ENCODE measurements at regions not wholly inside any gene's neighbourhood (a gene's known extent, or its start where the extent isn't known, plus 50 kb on each side); places are given as distances from the start of the nearest gene placed in this dataset.

GRCh38 chr7:108836256-108836655 lies 266.6 kb downstream of the DNAJB9 start:
- H3K4me3 ChIP-seq (ENCODE audit: low read length in 3 of 3) = no peak overlapping the region
- H3K36me3 ChIP-seq (ENCODE audit: control insufficient read depth in 3 of 3, insufficient read depth in 3 of 3, low read length in 3 of 3) = no peaks in the 10 kb centered on the region
- H3K9me3 ChIP-seq (ENCODE audit: control insufficient read depth in 3 of 3, low read length in 3 of 3) = peaks cover 0 to 2% (median 0%) of the 10 kb centered on the region in 3 donors

DNA sequence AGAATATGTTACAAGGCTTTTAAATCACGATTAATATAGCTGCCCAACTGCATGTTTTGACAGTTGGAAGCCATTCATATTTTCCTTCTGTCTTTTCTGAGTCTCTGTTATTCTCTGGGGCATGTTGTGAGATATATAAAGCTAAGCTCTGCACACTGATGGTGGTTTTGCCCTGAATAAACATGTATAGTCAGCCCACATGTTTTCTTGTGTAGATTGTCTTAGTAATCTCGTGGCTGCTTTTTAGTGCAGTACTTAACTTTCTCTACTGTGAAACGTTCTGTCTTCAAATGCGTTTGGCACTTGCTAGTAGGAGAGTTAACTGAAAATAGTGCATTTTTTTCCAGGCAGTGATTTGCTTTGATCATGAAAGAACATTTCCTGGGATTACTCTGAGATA lies 268.5 kb downstream of the DNAJB9 start:
- Histone ChIP-seq H3K36me3 (ENCODE audit: control insufficient read depth in 3 of 3, insufficient read depth in 3 of 3, low read length in 3 of 3) (no peaks in the 10 kb centered on the region), H3K4me1 (ENCODE audit: control insufficient read depth in 3 of 3, insufficient read depth in 3 of 3, low read length in 3 of 3) (no peaks in the 10 kb centered on the region), H3K9me3 (ENCODE audit: control insufficient read depth in 3 of 3, low read length in 3 of 3) (peaks cover 0 to 2% (median 0%) of the 10 kb centered on the region in 3 donors), H3K9ac (ENCODE audit: low read depth in 1 of 3, low read length in 3 of 3) (no peak overlapping the region), H3K27me3 (ENCODE audit: control insufficient read depth in 3 of 3, insufficient read depth in 3 of 3, low read length in 3 of 3) (no peaks in the 10 kb centered on the region), H3K27ac (ENCODE audit: low read depth, low read length) (no peak overlapping the region), H3K4me3 (ENCODE audit: low read length in 3 of 3) (no peak overlapping the region)

More at GRCh38 chr7:108836256-108836655, 266.6 kb downstream of the DNAJB9 start:
- no peak overlapping the region for H3K27ac ChIP-seq (ENCODE audit: low read depth, low read length)
- no peaks in the 10 kb centered on the region for H3K4me1 ChIP-seq (ENCODE audit: control insufficient read depth in 3 of 3, insufficient read depth in 3 of 3, low read length in 3 of 3)
- H3K27me3 ChIP-seq (ENCODE audit: control insufficient read depth in 3 of 3, insufficient read depth in 3 of 3, low read length in 3 of 3) = no peaks in the 10 kb centered on the region
- no peak overlapping the region for H3K9ac ChIP-seq (ENCODE audit: low read depth in 1 of 3, low read length in 3 of 3)

DNA sequence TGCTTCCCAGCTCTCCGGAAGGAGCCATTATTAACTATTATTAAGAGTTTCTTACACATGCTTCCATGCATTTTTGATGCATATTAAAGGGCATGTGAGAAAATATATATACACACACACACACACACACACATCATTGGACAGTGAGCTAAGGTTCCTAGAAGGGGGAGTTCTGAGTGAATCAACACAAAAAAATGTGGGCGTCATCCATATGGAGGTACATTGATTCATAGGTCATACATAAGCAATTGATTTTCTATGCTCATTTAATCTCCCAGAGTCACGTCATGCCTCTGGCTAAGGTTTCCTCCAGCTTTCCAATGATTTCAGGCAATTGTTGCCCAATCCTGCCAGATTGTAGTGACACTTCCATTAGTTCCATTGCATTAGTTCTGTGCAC lies 269.4 kb downstream of the DNAJB9 start:
- H3K27me3 ChIP-seq (ENCODE audit: control insufficient read depth in 3 of 3, insufficient read depth in 3 of 3, low read length in 3 of 3) = no peaks in the 10 kb centered on the region
- H3K4me1 ChIP-seq (ENCODE audit: control insufficient read depth in 3 of 3, insufficient read depth in 3 of 3, low read length in 3 of 3) = no peaks in the 10 kb centered on the region
- peaks cover 0 to 2% (median 0%) of the 10 kb centered on the region in 3 donors for H3K9me3 ChIP-seq (ENCODE audit: control insufficient read depth in 3 of 3, low read length in 3 of 3)
- no peak overlapping the region for H3K9ac ChIP-seq (ENCODE audit: low read depth in 1 of 3, low read length in 3 of 3)
- H3K4me3 ChIP-seq (ENCODE audit: low read length in 3 of 3) = no peak overlapping the region
- no peak overlapping the region for H3K27ac ChIP-seq (ENCODE audit: low read depth, low read length)
- no peaks in the 10 kb centered on the region for H3K36me3 ChIP-seq (ENCODE audit: control insufficient read depth in 3 of 3, insufficient read depth in 3 of 3, low read length in 3 of 3)

DNA sequence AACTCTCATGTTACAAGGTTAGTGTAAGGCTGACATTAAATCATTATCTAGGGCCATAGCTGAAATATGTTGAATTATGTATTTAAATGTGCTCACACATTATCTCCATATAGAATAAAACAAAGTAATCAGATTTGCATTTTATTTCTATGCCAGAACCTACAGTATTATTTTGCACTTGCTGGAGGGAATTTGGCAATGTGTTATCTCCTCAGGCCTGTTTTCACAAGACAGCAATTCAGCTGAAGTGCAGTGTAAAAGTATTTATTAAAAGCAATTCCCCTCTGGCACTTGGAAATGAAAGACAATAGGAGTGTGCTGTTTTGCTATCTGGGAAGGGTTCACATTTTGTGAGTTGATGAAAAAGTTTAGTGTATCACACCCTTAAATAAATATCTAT lies 276.3 kb downstream of the DNAJB9 start:
- H3K4me3 ChIP-seq (ENCODE audit: low read length in 3 of 3) = no peak overlapping the region
- H3K9me3 ChIP-seq (ENCODE audit: control insufficient read depth in 3 of 3, low read length in 3 of 3) = no peaks in the 10 kb centered on the region
- no peaks in the 10 kb centered on the region for H3K4me1 ChIP-seq (ENCODE audit: control insufficient read depth in 3 of 3, insufficient read depth in 3 of 3, low read length in 3 of 3)
- no peak overlapping the region for H3K27ac ChIP-seq (ENCODE audit: low read depth, low read length)
- no peaks in the 10 kb centered on the region for H3K27me3 ChIP-seq (ENCODE audit: control insufficient read depth in 3 of 3, insufficient read depth in 3 of 3, low read length in 3 of 3)
- no peak overlapping the region for H3K9ac ChIP-seq (ENCODE audit: low read depth in 1 of 3, low read length in 3 of 3)
- no peaks in the 10 kb centered on the region for H3K36me3 ChIP-seq (ENCODE audit: control insufficient read depth in 3 of 3, insufficient read depth in 3 of 3, low read length in 3 of 3)

GRCh38 chr7:108846471-108846870 lies 276.8 kb downstream of the DNAJB9 start:
- no peaks in the 10 kb centered on the region for H3K36me3 ChIP-seq (ENCODE audit: control insufficient read depth in 3 of 3, insufficient read depth in 3 of 3, low read length in 3 of 3)
- no peak overlapping the region for H3K27ac ChIP-seq (ENCODE audit: low read depth, low read length)
- H3K4me1 ChIP-seq (ENCODE audit: control insufficient read depth in 3 of 3, insufficient read depth in 3 of 3, low read length in 3 of 3) = no peaks in the 10 kb centered on the region
- H3K4me3 ChIP-seq (ENCODE audit: low read length in 3 of 3) = no peak overlapping the region
- no peak overlapping the region for H3K9ac ChIP-seq (ENCODE audit: low read depth in 1 of 3, low read length in 3 of 3)
- no peaks in the 10 kb centered on the region for H3K27me3 ChIP-seq (ENCODE audit: control insufficient read depth in 3 of 3, insufficient read depth in 3 of 3, low read length in 3 of 3)
- H3K9me3 ChIP-seq (ENCODE audit: control insufficient read depth in 3 of 3, low read length in 3 of 3) = no peaks in the 10 kb centered on the region

DNA sequence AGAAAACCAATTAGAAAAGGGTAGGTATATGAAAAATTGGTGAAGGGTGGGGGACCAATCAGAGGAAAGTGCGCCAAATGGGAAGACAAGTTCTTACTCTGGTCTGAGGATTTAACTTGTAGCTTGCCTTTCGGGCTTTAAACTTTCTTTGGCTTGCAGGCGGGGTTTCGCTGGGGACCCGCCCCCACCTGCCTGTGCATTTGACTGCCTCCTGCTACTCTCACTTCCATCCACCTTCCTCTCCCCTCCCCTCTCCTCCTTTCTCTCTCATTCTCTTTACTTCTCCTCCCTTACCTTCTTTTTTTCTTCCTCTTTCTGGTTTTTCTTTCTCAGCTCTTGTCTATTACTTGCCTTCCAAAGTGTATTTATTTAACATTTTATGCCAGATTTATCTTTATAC lies 278.8 kb downstream of the DNAJB9 start:
- Histone ChIP-seq H3K27ac (ENCODE audit: low read depth, low read length) (no peak overlapping the region), H3K9me3 (ENCODE audit: control insufficient read depth in 3 of 3, low read length in 3 of 3) (no peaks in the 10 kb centered on the region), H3K27me3 (ENCODE audit: control insufficient read depth in 3 of 3, insufficient read depth in 3 of 3, low read length in 3 of 3) (no peaks in the 10 kb centered on the region), H3K9ac (ENCODE audit: low read depth in 1 of 3, low read length in 3 of 3) (no peak overlapping the region), H3K4me1 (ENCODE audit: control insufficient read depth in 3 of 3, insufficient read depth in 3 of 3, low read length in 3 of 3) (no peaks in the 10 kb centered on the region), H3K36me3 (ENCODE audit: control insufficient read depth in 3 of 3, insufficient read depth in 3 of 3, low read length in 3 of 3) (no peaks in the 10 kb centered on the region), H3K4me3 (ENCODE audit: low read length in 3 of 3) (no peak overlapping the region)

DNA sequence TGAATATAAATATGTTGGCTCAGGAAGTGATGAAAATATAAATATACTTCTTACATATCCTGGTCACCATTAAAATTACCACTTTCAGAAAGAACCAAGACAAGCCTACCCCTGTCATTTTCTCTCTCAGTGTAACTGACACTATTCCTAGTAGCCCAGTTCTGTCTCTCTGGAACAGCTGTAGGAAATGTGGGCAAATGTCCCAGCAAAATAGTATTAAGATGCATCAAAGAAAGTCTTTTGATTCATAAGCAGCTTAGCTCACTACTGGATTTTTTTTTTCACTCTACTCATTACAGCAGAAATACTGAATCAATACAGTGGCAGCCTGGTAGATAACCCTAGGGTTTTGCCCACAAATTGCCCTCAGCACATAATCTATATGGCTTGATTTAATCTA lies 290.9 kb downstream of the DNAJB9 start:
- H3K36me3 ChIP-seq (ENCODE audit: control insufficient read depth in 3 of 3, insufficient read depth in 3 of 3, low read length in 3 of 3) = no peaks in the 10 kb centered on the region

DNA sequence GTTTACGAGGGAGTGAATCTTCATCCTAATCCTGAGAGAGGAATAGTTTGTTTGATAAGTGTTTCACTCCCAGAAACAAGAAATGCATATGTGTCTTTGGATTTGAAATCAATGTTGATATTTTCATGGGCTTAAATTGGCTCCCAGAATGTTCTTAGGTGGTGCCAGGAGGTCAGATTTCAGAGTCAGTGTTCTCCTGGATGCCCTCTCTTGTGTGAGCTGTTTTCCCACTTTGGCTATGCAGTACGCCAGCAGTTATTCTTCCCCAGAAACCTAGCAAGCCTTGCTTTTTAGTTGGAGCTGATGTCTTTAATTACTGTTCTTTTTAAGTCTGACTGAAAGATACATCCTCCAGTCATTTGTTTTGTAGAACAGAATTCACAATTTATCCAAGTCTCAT lies 291.4 kb downstream of the DNAJB9 start:
- no peak overlapping the region for H3K9ac ChIP-seq (ENCODE audit: low read depth in 1 of 3, low read length in 3 of 3)
- H3K4me1 ChIP-seq (ENCODE audit: control insufficient read depth in 3 of 3, insufficient read depth in 3 of 3, low read length in 3 of 3) = no peaks in the 10 kb centered on the region
- peaks cover 2 to 7% (median 3%) of the 10 kb centered on the region in 3 donors for H3K9me3 ChIP-seq (ENCODE audit: control insufficient read depth in 3 of 3, low read length in 3 of 3)
- H3K27ac ChIP-seq (ENCODE audit: low read depth, low read length) = no peak overlapping the region
- no peaks in the 10 kb centered on the region for H3K36me3 ChIP-seq (ENCODE audit: control insufficient read depth in 3 of 3, insufficient read depth in 3 of 3, low read length in 3 of 3)
- no peak overlapping the region for H3K4me3 ChIP-seq (ENCODE audit: low read length in 3 of 3)
- no peaks in the 10 kb centered on the region for H3K27me3 ChIP-seq (ENCODE audit: control insufficient read depth in 3 of 3, insufficient read depth in 3 of 3, low read length in 3 of 3)

More for the DNA sequence above, 290.9 kb downstream of the DNAJB9 start:
- no peaks in the 10 kb centered on the region for H3K27me3 ChIP-seq (ENCODE audit: control insufficient read depth in 3 of 3, insufficient read depth in 3 of 3, low read length in 3 of 3)
- no peaks in the 10 kb centered on the region for H3K4me1 ChIP-seq (ENCODE audit: control insufficient read depth in 3 of 3, insufficient read depth in 3 of 3, low read length in 3 of 3)
- no peak overlapping the region for H3K27ac ChIP-seq (ENCODE audit: low read depth, low read length)
- H3K4me3 ChIP-seq (ENCODE audit: low read length in 3 of 3) = no peak overlapping the region
- peaks cover 2 to 7% (median 3%) of the 10 kb centered on the region in 3 donors for H3K9me3 ChIP-seq (ENCODE audit: control insufficient read depth in 3 of 3, low read length in 3 of 3)
- no peak overlapping the region for H3K9ac ChIP-seq (ENCODE audit: low read depth in 1 of 3, low read length in 3 of 3)

DNA sequence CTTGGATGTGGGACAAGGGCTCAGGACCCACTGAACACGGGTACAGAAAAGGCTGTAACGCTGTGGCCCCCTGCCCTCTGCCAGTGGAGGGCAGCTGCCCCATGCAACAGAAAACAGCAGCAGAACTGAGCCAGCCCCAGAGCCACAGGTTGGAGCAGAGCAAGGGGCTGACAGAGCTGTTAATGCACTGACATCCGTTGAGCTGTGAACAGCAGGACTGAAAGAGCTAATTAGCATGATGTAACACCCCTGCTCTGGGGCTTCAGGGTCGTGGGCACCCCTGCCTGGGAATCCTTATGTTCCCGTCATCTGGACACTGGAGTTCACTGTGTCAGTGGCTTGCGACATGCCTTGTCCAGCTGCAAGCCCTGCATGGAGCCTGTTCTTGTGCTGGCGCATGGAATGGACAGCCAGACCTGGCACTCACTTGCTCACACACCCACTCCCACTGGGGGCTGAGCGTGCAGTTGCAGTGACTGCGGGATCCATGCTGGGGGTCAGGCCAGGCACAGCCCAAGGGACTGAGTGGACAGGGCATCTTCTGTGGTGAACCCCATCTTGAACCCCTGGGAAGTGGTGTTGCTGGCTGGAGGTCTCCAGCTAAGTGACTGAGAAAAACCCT lies 293.7 kb downstream of the DNAJB9 start:
- Histone ChIP-seq H3K4me1 (ENCODE audit: control insufficient read depth in 3 of 3, insufficient read depth in 3 of 3, low read length in 3 of 3) (no peaks in the 10 kb centered on the region), H3K27me3 (ENCODE audit: control insufficient read depth in 3 of 3, insufficient read depth in 3 of 3, low read length in 3 of 3) (no peaks in the 10 kb centered on the region), H3K36me3 (ENCODE audit: control insufficient read depth in 3 of 3, insufficient read depth in 3 of 3, low read length in 3 of 3) (no peaks in the 10 kb centered on the region), H3K9ac (ENCODE audit: low read depth in 1 of 3, low read length in 3 of 3) (no peak overlapping the region), H3K4me3 (ENCODE audit: low read length in 3 of 3) (no peak overlapping the region), H3K9me3 (ENCODE audit: control insufficient read depth in 3 of 3, low read length in 3 of 3) (peaks cover 2 to 7% (median 3%) of the 10 kb centered on the region in 3 donors), H3K27ac (ENCODE audit: low read depth, low read length) (no peak overlapping the region)

DNA sequence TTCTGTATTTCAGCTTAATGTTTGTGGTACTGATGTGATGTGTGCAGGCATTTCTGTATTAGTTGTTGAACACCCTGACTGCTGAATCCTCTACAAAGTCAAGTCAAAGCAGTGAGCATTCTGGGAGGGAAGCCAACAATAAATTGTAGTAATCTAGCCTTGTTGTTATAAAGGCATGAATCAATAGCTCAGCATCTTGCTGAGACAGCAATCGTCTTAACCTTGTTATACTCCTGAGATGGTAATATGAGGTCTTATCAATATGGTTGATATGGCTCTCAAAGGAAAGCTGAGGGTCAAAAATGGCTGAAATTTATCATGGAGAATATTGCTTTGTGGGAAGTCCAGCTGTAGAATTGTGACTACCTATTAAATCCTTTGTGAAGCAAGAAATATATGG lies 299.4 kb downstream of the DNAJB9 start:
- H3K4me3 ChIP-seq (ENCODE audit: low read length in 3 of 3) = no peak overlapping the region
- H3K27ac ChIP-seq (ENCODE audit: low read depth, low read length) = no peak overlapping the region
- H3K27me3 ChIP-seq (ENCODE audit: control insufficient read depth in 3 of 3, insufficient read depth in 3 of 3, low read length in 3 of 3) = no peaks in the 10 kb centered on the region
- no peaks in the 10 kb centered on the region for H3K36me3 ChIP-seq (ENCODE audit: control insufficient read depth in 3 of 3, insufficient read depth in 3 of 3, low read length in 3 of 3)
- no peaks in the 10 kb centered on the region for H3K4me1 ChIP-seq (ENCODE audit: control insufficient read depth in 3 of 3, insufficient read depth in 3 of 3, low read length in 3 of 3)
- H3K9ac ChIP-seq (ENCODE audit: low read depth in 1 of 3, low read length in 3 of 3) = no peak overlapping the region
- H3K9me3 ChIP-seq (ENCODE audit: control insufficient read depth in 3 of 3, low read length in 3 of 3) = peaks cover 0 to 5% (median 0%) of the 10 kb centered on the region in 3 donors
